HEK293 (cell line): ENCODE measurements at regions not wholly inside any gene's neighbourhood (a gene's known extent, or its start where the extent isn't known, plus 50 kb on each side); places are given as distances from the start of the nearest gene placed in this dataset.
"Not testable (repeated sequence)": the region's sequence is repeated elsewhere in the genome, so short reads cannot be mapped to it uniquely, and the experiment has no call there.

Experiments used
- CTCF ChIA-PET: fragments of 350-600 bp; formaldehyde crosslinking; extraction: SDS; loops from one replicate; lab custom pipeline; 2021; ENCODE audit warnings: antibody characterized with exemption; lab: Yijun Ruan, JAX
- POLR2A ChIA-PET: fragments of 300-600 bp; formaldehyde crosslinking; extraction: SDS; loops from one replicate; lab custom pipeline; 2020; ENCODE audit warnings: antibody characterized with exemption, inconsistent platforms; lab: Yijun Ruan, JAX
- H3K27ac ChIP-seq: fragments of 200-500 bp; sonication (Bioruptor generic); 2 replicates; pipeline ENCODE4 v1.5.1; 2014; ENCODE audit warnings: low read depth, low read length, control low read depth, inconsistent platforms; ENCODE audit errors: extremely low read depth
- H3K36me3 ChIP-seq, 2 experiments: fragments of 200-500 bp in 1 of 2; sonication (Bioruptor generic) in 1 of 2; 1 replicate in 1 of 2; 2 replicates in 1 of 2; pipeline ENCODE4 v1.5.1; 2014 to 2017; ENCODE audit warnings: inconsistent platforms in 2 of 2, low read length in 2 of 2; ENCODE audit not compliant: control insufficient read depth in 2 of 2, insufficient read depth in 1 of 2
- H3K4me1 ChIP-seq: fragments of 200-500 bp; sonication (Bioruptor generic); 2 replicates; pipeline ENCODE4 v1.5.1; 2014; ENCODE audit warnings: mild to moderate bottlenecking, low read length, inconsistent platforms; ENCODE audit not compliant: control insufficient read depth, insufficient read depth
- H3K4me3 ChIP-seq: 2 replicates; pipeline ENCODE4 v1.5.1; 2011; ENCODE audit warnings: low read depth, mild to moderate bottlenecking, control low read depth, low read length, moderate library complexity
- H3K9me3 ChIP-seq: fragments of 200-500 bp; sonication (Bioruptor generic); 2 replicates; pipeline ENCODE4 v1.5.1; 2014; ENCODE audit warnings: low read depth, low read length, inconsistent platforms; ENCODE audit not compliant: control insufficient read depth, insufficient read depth
- BCL11A ChIP-seq: fragments of 450-650 bp; formaldehyde crosslinking; IDR thresholded peaks from 2 replicates; pipeline ENCODE4 v1.5.1; 2016; ENCODE audit warnings: low read depth, missing biosample characterization, missing genetic modification characterization
- IKZF3 ChIP-seq: fragments of 450-650 bp; IDR thresholded peaks from 2 replicates; pipeline ENCODE4 v1.5.0; 2018; ENCODE audit warnings: missing biosample characterization, mild to moderate bottlenecking, missing genetic modification characterization, moderate library complexity
- KLF7 ChIP-seq: fragments of 450-650 bp; formaldehyde crosslinking; IDR thresholded peaks from 2 replicates; pipeline ENCODE4 v1.5.1; 2016; ENCODE audit warnings: missing biosample characterization, missing genetic modification characterization, borderline replicate concordance
- TRIM28 ChIP-seq: IDR thresholded peaks from 2 replicates; pipeline ENCODE4 v1.6.1; 2011; ENCODE audit warnings: low read length, control low read depth, borderline replicate concordance
- ZBTB17 ChIP-seq: fragments of 450-650 bp; formaldehyde crosslinking; IDR thresholded peaks from 2 replicates; pipeline ENCODE4 v1.5.1; 2016; ENCODE audit warnings: missing biosample characterization, missing genetic modification characterization
- ZFP37 ChIP-seq: fragments of 450-650 bp; formaldehyde crosslinking; IDR thresholded peaks from 2 replicates; pipeline ENCODE4 v1.5.1; 2016; ENCODE audit warnings: missing biosample characterization, missing genetic modification characterization
- ZNF121 ChIP-seq: fragments of 450-650 bp; formaldehyde crosslinking; IDR thresholded peaks from 2 replicates; pipeline ENCODE4 v1.5.1; 2016; ENCODE audit warnings: missing biosample characterization, missing genetic modification characterization
- ZNF133 ChIP-seq: fragments of 450-650 bp; formaldehyde crosslinking; IDR thresholded peaks from 2 replicates; pipeline ENCODE4 v1.5.1; 2016; ENCODE audit warnings: missing biosample characterization, missing genetic modification characterization
- ZNF16 ChIP-seq: fragments of 450-650 bp; formaldehyde crosslinking; IDR thresholded peaks from 2 replicates; pipeline ENCODE4 v1.5.1; 2016; ENCODE audit warnings: low read depth, missing biosample characterization, missing genetic modification characterization
- ZNF202 ChIP-seq: fragments of 450-650 bp; formaldehyde crosslinking; IDR thresholded peaks from 2 replicates; pipeline ENCODE4 v1.5.1; 2016; ENCODE audit warnings: missing biosample characterization, missing genetic modification characterization, borderline replicate concordance
- ZNF48 ChIP-seq: fragments of 450-650 bp; formaldehyde crosslinking; IDR thresholded peaks from 2 replicates; pipeline ENCODE4 v1.5.1; 2016; ENCODE audit warnings: missing biosample characterization, missing genetic modification characterization
- ZNF555 ChIP-seq: fragments of 450-650 bp; formaldehyde crosslinking; conservative IDR thresholded peaks from 2 replicates; pipeline ENCODE4 v1.5.1; 2017; ENCODE audit warnings: missing biosample characterization, mild to moderate bottlenecking, missing genetic modification characterization, inconsistent platforms
- ZNF560 ChIP-seq: fragments of 450-650 bp; formaldehyde crosslinking; IDR thresholded peaks from 2 replicates; pipeline ENCODE4 v1.5.1; 2017; ENCODE audit warnings: missing biosample characterization, missing genetic modification characterization, borderline replicate concordance
- ZNF600 ChIP-seq: fragments of 450-650 bp; formaldehyde crosslinking; IDR thresholded peaks from 2 replicates; pipeline ENCODE4 v1.5.1; 2016; ENCODE audit warnings: missing biosample characterization, missing genetic modification characterization
- ZNF670 ChIP-seq: fragments of 450-650 bp; formaldehyde crosslinking; IDR thresholded peaks from 2 replicates; pipeline ENCODE4 v1.5.1; 2016; ENCODE audit warnings: missing biosample characterization, missing genetic modification characterization, low read depth
- ZNF76 ChIP-seq: fragments of 450-650 bp; formaldehyde crosslinking; IDR thresholded peaks from 2 replicates; pipeline ENCODE4; 2016; ENCODE audit warnings: low read depth, missing biosample characterization, missing genetic modification characterization, borderline replicate concordance
- ZNF785 ChIP-seq: fragments of 450-650 bp; formaldehyde crosslinking; IDR thresholded peaks from 2 replicates; pipeline ENCODE4 v1.5.1; 2016; ENCODE audit warnings: missing biosample characterization, missing genetic modification characterization
- ZNF791 ChIP-seq: fragments of 450-650 bp; formaldehyde crosslinking; IDR thresholded peaks from 2 replicates; pipeline ENCODE4 v1.5.1; 2016; ENCODE audit warnings: missing biosample characterization, missing genetic modification characterization
- TF ChIP-seq, protein P1 (sequence below): fragments of 450-650 bp; formaldehyde crosslinking; optimal IDR thresholded peaks from 2 replicates; pipeline ENCODE3; 2016; ENCODE audit warnings: missing biosample characterization, mild to moderate bottlenecking, missing genetic modification characterization
- TF ChIP-seq, protein P2 (sequence below): fragments of 450-650 bp; formaldehyde crosslinking; IDR thresholded peaks from 2 replicates; pipeline ENCODE4 v1.5.1; 2016; ENCODE audit warnings: missing biosample characterization, missing genetic modification characterization, low read depth
- TF ChIP-seq, protein P3 (sequence below): fragments of 450-650 bp; formaldehyde crosslinking; IDR thresholded peaks from 2 replicates; pipeline ENCODE4 v1.5.1; 2017; ENCODE audit warnings: missing biosample characterization, missing genetic modification characterization

DNA sequence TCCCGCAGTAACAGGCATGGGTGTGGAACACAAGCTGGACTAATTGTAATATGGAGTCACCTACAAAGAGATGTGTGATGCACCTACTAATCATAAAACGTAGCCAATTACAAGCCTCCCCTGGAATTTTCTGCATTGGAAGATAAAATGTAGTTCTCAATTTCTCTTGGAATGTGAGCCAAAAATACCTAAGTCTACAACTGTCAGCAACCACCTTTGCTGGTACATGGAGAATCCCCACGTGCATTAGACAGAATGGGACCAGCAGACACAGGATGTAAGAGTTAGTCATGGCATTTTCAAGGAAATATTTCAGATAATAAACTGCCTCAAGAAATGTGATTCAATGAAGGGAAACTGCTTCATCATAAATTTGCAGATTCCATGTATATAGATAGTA lies 85.6 kb upstream of the DCC start:
- POLR2A ChIA-PET, result no interaction called here
- TF ChIP-seq ZNF791 (tag by site-specific recombination) (no peak), ZNF121 (tag by site-specific recombination) (no peak), TRIM28 (no peak), BCL11A (no peak), ZBTB17 (no peak), ZNF76 (tag by site-specific recombination) (no peak), ZNF133 (no peak), ZNF555 (tag by site-specific recombination) (no peak), ZNF202 (no peak), ZNF48 (tag by site-specific recombination) (no peak), KLF7 (tag by site-specific recombination) (no peak), ZNF16 (tag by site-specific recombination) (no peak), ZNF670 (no peak)
- TF ChIP-seq, protein P1, sequence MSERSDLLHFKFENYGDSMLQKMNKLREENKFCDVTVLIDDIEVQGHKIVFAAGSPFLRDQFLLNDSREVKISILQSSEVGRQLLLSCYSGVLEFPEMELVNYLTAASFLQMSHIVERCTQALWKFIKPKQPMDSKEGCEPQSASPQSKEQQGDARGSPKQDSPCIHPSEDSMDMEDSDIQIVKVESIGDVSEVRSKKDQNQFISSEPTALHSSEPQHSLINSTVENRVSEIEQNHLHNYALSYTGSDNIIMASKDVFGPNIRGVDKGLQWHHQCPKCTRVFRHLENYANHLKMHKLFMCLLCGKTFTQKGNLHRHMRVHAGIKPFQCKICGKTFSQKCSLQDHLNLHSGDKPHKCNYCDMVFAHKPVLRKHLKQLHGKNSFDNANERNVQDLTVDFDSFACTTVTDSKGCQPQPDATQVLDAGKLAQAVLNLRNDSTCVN (tag by site-specific recombination), result no peak
- TF ChIP-seq, all 188 proteins: peak for 0
- Histone ChIP-seq H3K4me3 (no peak overlapping the region), H3K27ac (no peak overlapping the region), H3K4me1 (no peaks in the 10 kb centered on the region), H3K36me3 (no peaks in the 10 kb centered on the region), H3K9me3 (no peaks in the 10 kb centered on the region)
- CTCF ChIA-PET, result no interaction called here

DNA sequence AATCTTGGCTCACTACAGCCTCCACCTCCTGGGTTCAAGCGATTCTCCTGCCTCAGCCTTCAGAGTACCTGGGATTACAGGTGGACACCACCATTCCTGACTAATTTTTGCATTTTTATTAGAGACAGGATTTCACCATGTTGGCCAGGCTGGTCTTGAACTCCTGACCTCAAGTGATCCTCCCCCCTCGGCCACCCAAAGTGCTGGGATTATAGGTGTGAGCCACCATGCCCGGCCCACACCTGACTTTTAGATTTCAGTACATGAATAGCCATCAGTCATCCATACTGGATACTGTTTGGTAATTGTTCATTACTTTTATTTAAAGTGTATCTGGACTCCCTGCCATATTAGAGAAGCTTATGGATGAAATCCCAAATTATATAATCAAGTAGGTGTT lies 82.6 kb upstream of the DCC start:
- H3K36me3 ChIP-seq, H3K4me1 ChIP-seq, CTCF ChIA-PET, POLR2A ChIA-PET, H3K4me3 ChIP-seq, H3K27ac ChIP-seq, H3K9me3 ChIP-seq: not testable (repeated sequence)

DNA sequence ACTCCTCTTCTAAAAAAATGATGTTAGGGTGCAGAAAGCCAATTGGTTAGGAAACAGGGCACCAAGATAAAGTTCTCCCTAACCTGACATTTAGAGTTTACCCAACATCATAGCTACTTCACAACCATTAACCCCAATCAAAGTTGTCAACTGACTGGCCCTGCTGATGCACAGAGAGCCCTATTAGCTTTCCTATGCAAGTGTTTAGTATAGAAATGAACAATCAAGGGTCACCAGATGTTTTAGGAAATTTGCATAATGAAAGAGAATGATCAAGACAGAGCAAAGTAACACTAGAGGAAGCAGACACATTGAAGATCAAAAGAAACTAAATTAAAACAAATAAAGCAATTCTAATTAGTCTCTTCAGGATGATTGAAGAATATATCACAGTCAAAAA lies 64.2 kb upstream of the DCC start:
- Histone ChIP-seq H3K4me1 (no peaks in the 10 kb centered on the region), H3K4me3 (no peak overlapping the region), H3K9me3 (no peaks in the 10 kb centered on the region), H3K27ac (no peak overlapping the region), H3K36me3 (no peaks in the 10 kb centered on the region)
- CTCF ChIA-PET, result interaction anchor here (0.6 kb wide), 1 partner anchor 1105 kb away, joined by 3 read pairs; no protein-coding TSS in a partner anchor
- POLR2A ChIA-PET, result no interaction called here
- TF ChIP-seq IKZF3 (tag by site-specific recombination) (no peak), ZNF785 (tag by site-specific recombination) (no peak), ZFP37 (no peak), ZNF560 (tag by site-specific recombination) (no peak), ZNF600 (no peak)
- TF ChIP-seq, protein P2, sequence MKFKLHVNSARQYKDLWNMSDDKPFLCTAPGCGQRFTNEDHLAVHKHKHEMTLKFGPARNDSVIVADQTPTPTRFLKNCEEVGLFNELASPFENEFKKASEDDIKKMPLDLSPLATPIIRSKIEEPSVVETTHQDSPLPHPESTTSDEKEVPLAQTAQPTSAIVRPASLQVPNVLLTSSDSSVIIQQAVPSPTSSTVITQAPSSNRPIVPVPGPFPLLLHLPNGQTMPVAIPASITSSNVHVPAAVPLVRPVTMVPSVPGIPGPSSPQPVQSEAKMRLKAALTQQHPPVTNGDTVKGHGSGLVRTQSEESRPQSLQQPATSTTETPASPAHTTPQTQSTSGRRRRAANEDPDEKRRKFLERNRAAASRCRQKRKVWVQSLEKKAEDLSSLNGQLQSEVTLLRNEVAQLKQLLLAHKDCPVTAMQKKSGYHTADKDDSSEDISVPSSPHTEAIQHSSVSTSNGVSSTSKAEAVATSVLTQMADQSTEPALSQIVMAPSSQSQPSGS (tag by site-specific recombination), result no peak
- TF ChIP-seq, protein P3, sequence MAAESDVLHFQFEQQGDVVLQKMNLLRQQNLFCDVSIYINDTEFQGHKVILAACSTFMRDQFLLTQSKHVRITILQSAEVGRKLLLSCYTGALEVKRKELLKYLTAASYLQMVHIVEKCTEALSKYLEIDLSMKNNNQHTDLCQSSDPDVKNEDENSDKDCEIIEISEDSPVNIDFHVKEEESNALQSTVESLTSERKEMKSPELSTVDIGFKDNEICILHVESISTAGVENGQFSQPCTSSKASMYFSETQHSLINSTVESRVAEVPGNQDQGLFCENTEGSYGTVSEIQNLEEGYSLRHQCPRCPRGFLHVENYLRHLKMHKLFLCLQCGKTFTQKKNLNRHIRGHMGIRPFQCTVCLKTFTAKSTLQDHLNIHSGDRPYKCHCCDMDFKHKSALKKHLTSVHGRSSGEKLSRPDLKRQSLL (tag by site-specific recombination), result no peak
